ENCODE measurements at regions not wholly inside any gene's neighbourhood (a gene's known extent, or its start where the extent isn't known, plus 50 kb on each side); places are given as distances from the start of the nearest gene placed in this dataset.

DNA sequence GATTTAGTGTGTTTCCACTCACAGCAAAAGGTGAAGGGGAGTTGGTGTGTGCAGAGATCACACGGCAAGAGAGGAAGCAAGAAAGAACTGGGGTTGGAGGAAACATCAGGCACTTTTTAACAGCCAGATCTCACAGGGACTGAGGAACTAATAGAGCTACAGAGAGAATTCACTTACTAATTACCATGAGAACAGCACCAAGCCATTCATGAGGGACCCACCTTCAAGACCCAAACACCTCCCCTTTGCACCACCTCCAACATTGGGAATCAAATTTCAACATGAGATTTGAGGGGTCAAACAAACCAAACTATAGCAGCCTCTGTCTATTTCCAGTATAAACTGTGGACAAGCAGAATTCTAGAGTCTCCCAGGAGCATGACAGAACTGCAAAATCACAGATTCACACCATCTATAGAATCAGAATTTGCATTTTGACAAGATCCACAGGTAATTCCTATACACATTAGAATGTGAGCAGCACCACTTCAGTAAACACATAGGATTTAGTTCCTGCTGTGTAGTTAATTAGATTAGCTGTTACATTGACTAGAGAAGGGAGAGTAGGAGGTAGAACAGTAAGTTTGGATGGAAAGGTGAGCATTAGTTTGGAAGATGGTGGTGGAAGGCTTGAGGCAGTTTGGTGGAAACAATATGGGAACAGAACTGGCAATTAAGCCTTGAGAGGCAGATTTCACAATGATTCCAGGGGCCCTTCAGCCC lies 311.7 kb downstream of the NSUN3 start:
- TF ChIP-seq ZNF274 (IDR thresholded peaks at IDR 0.05; ENCODE audit: low read depth, low read length) (no peak), YY1 (IDR thresholded peaks at IDR 0.05; ENCODE audit: insufficient read depth, insufficient read length) (no peak), SUZ12 (IDR thresholded peaks at IDR 0.05; ENCODE audit: extremely low read depth, insufficient read depth, insufficient read length) (no peak)
